ENCODE measurements at regions not wholly inside any gene's neighbourhood (a gene's known extent, or its start where the extent isn't known, plus 50 kb on each side); places are given as distances from the start of the nearest gene placed in this dataset.

DNA sequence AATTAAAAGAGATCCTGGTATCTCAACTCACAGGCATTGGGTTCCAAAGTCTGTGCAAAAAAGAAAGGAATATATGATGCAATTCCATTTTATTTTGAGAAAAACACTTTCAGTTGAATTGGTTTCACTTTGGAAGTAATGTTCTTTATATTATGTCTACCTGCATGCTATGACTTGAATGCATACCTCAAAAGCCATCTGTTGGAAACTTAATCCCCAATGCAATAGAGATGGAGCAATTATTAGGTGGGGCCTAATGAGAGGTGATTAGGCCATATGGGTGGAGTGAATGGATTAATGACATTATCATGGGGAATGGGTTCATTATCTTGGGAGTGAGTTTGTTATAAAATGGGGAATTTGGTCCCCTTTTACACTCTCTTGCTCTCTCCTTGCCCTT lies 293.3 kb downstream of the CSNK1G3 start (continued):
- TF ChIP-seq ZNF563 (CRISPR knock-in tag; IDR thresholded peaks at IDR 0.05): no peak
- TF ChIP-seq, protein P1, sequence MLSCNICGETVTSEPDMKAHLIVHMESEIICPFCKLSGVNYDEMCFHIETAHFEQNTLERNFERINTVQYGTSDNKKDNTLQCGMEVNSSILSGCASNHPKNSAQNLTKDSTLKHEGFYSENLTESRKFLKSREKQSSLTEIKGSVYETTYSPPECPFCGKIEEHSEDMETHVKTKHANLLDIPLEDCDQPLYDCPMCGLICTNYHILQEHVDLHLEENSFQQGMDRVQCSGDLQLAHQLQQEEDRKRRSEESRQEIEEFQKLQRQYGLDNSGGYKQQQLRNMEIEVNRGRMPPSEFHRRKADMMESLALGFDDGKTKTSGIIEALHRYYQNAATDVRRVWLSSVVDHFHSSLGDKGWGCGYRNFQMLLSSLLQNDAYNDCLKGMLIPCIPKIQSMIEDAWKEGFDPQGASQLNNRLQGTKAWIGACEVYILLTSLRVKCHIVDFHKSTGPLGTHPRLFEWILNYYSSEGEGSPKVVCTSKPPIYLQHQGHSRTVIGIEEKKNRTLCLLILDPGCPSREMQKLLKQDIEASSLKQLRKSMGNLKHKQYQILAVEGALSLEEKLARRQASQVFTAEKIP (CRISPR knock-in tag; IDR thresholded peaks at IDR 0.05; ENCODE audit: borderline replicate concordance): no peak
- no peak for TF ChIP-seq ZBTB7B (CRISPR knock-in tag; IDR thresholded peaks at IDR 0.05)
- no peak for TF ChIP-seq FLYWCH1 (CRISPR knock-in tag; IDR thresholded peaks at IDR 0.05)
- TF ChIP-seq ZNF713 (CRISPR knock-in tag; IDR thresholded peaks at IDR 0.05): no peak

DNA sequence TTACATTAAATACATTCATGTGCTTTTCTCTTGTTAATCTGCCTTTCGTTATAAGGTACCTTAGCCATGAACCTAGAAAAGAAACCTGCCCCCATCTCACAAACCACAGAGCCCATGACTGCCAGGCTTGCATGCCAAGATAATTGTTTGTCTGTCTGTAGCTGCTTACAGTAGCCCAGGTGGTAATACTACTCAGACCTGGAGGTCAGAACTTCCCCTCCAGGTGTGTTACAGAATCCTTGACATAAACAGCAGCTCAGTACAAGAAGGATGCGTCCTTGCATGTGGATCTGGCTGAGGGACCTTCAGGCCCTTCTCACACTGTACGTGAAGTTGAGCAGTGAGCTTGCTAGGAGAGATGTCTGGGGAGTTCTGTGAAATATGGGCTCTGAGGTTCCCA lies 291.4 kb downstream of the CSNK1G3 start:
- in situ Hi-C loops (cut with HindIII; ENCODE audit: extremely low pct_ligation_motif_present, low pct_unique_long_range_greater_than_20kb): no loop called here
- ChIA-PET CTCF (ENCODE audit: low intra/inter-chr PET ratio, low total read pairs) (no interaction called here), POLR2A (no interaction called here)
- no peaks in the 10 kb centered on the region; a peak in 1 of 5 replicates for H3K27me3 ChIP-seq (ENCODE audit: control insufficient read depth in 1 of 2, insufficient read depth in 2 of 2, low read length in 2 of 2)
- H3K79me2 ChIP-seq (ENCODE audit: insufficient read depth, low read length): no peaks in the 10 kb centered on the region
- no peak overlapping the region for H2AFZ ChIP-seq (ENCODE audit: low read length)
- intact Hi-C loops (cut with micrococcal nuclease; ENCODE audit: unreplicated experiment): no loop called here
- no peak overlapping the region for H3K9ac ChIP-seq (ENCODE audit: insufficient read depth, low read depth, low read length)
- H3K27ac ChIP-seq (ENCODE audit: extremely low read length, insufficient read depth, low read length): no peak overlapping the region
- no peaks in the 10 kb centered on the region; the same call in 1 of the 2 replicates for H3K9me3 ChIP-seq (ENCODE audit: low read length)
- H3K4me2 ChIP-seq (ENCODE audit: low read depth, low read length): no peak overlapping the region
- H3K4me3 ChIP-seq (replicated peaks in 1 of 3; ENCODE audit: insufficient read depth in 1 of 3, low read depth in 2 of 3, low read length in 3 of 3): no peak overlapping the region
- no peaks in the 10 kb centered on the region for H3K36me3 ChIP-seq (replicated peaks in 1 of 2; ENCODE audit: control insufficient read depth in 1 of 2, insufficient read depth in 2 of 2, low read length in 2 of 2)
- TF ChIP-seq ZNF24 (IDR thresholded peaks at IDR 0.05) (no peak), PTBP1 (IDR thresholded peaks at IDR 0.05; ENCODE audit: low read depth, low read length, poor library complexity, severe bottlenecking) (no peak)
- TF ChIP-seq, protein P2, sequence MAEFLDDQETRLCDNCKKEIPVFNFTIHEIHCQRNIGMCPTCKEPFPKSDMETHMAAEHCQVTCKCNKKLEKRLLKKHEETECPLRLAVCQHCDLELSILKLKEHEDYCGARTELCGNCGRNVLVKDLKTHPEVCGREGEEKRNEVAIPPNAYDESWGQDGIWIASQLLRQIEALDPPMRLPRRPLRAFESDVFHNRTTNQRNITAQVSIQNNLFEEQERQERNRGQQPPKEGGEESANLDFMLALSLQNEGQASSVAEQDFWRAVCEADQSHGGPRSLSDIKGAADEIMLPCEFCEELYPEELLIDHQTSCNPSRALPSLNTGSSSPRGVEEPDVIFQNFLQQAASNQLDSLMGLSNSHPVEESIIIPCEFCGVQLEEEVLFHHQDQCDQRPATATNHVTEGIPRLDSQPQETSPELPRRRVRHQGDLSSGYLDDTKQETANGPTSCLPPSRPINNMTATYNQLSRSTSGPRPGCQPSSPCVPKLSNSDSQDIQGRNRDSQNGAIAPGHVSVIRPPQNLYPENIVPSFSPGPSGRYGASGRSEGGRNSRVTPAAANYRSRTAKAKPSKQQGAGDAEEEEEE (CRISPR knock-in tag; IDR thresholded peaks at IDR 0.05; ENCODE audit: borderline replicate concordance): no peak
- no peaks in the 10 kb centered on the region for H3K4me1 ChIP-seq (ENCODE audit: insufficient read depth, low read length)
- ATAC-seq: no peak
- no peak for DNase-seq (ENCODE audit: low spot score)
- no peaks in the 10 kb centered on the region for H4K20me1 ChIP-seq (ENCODE audit: insufficient read depth, low read length)
- WGBS (ENCODE audit: low lambda C conversion rate): 59% methylated on average over 1 of the region's 3 CpGs
- no TSS peak for BruUV-seq (replicated peaks)
- no peak for FAIRE-seq
